SU-DHL-6 (cell line): ENCODE measurements at regions not wholly inside any gene's neighbourhood (a gene's known extent, or its start where the extent isn't known, plus 50 kb on each side); places are given as distances from the start of the nearest gene placed in this dataset.

Experiments
- CTCF ChIP-seq: fragments of 200-600 bp; sonication (generic); IDR thresholded peaks from one replicate; pipeline ENCODE4 v1.5.1; 2017; ENCODE audit warnings: antibody characterized with exemption, mild to moderate bottlenecking, low read length, moderate library complexity; ENCODE audit not compliant: insufficient read depth, poor library complexity, severe bottlenecking
- EZH2phosphoT487 ChIP-seq: fragments of 200-600 bp; sonication (generic), shearing (Covaris generic); conservative IDR thresholded peaks from 2 replicates; pipeline ENCODE4 v1.6.1; 2018; ENCODE audit warnings: mild to moderate bottlenecking, antibody characterized with exemption, low read length, moderate library complexity, mixed read lengths

GRCh38 chr3:110856916-110857315 lies 214.7 kb upstream of the NECTIN3 start:
- TF ChIP-seq CTCF (no peak), EZH2phosphoT487 (no peak)
